ENCODE measurements at regions not wholly inside any gene's neighbourhood (a gene's known extent, or its start where the extent isn't known, plus 50 kb on each side); places are given as distances from the start of the nearest gene placed in this dataset.

GRCh38 chrX:97984641-97985040, 1100.9 kb downstream of the RPA4 start:
- Histone ChIP-seq H3K4me1 (ENCODE audit: control insufficient read depth, insufficient read depth, low read length) (no peaks in the 10 kb centered on the region), H3K9me3 (replicated peaks; ENCODE audit: control insufficient read depth, low read depth, low read length) (no peaks in the 10 kb centered on the region), H3K4me3 (ENCODE audit: low read length) (no peak overlapping the region), H3K27ac (ENCODE audit: low read length) (no peak overlapping the region), H3K36me3 (ENCODE audit: control insufficient read depth, insufficient read depth, low read length) (no peaks in the 10 kb centered on the region), H3K27me3 (ENCODE audit: control insufficient read depth, insufficient read depth, low read length) (no peaks in the 10 kb centered on the region)
- no CpG with 5 or more reads among the region's 4 CpGs for WGBS (ENCODE audit: insufficient coverage)
- no peak for DNase-seq

DNA sequence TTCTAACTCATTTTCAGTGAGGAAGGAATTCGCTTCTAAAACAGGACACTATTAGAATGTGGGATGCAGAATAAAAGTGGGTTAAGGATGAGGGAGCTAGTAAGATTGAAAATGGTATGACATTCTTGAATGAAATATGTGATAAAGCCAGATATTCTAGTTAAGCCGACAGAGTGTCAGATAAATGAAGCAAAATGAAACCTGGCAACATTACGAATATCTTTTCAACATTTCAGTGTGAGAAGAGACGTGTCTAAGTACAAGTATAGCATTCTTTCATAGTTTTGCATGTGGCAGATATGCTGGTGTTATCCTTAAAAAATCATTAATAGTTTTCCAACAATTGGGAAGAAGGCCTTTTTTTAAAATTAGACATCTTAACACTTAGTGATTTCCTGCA, 1101.4 kb downstream of the RPA4 start:
- no peaks in the 10 kb centered on the region for H3K36me3 ChIP-seq (ENCODE audit: control insufficient read depth, insufficient read depth, low read length)
- no CpG with 5 or more reads among the region's 4 CpGs for WGBS (ENCODE audit: insufficient coverage)

GRCh38 chrX:97987979-97988378, 1104.3 kb downstream of the RPA4 start:
- no CpG with 5 or more reads among the region's 1 CpG for WGBS (ENCODE audit: insufficient coverage)
- Histone ChIP-seq H3K27me3 (ENCODE audit: control insufficient read depth, insufficient read depth, low read length) (peaks cover 5% of the 10 kb centered on the region), H3K36me3 (ENCODE audit: control insufficient read depth, insufficient read depth, low read length) (no peaks in the 10 kb centered on the region), H3K4me3 (ENCODE audit: low read length) (no peak overlapping the region), H3K9me3 (replicated peaks; ENCODE audit: control insufficient read depth, low read depth, low read length) (peaks cover 3% of the 10 kb centered on the region), H3K27ac (ENCODE audit: low read length) (no peak overlapping the region), H3K4me1 (ENCODE audit: control insufficient read depth, insufficient read depth, low read length) (no peaks in the 10 kb centered on the region)
- DNase-seq, result no peak

More for the DNA sequence above, 1101.4 kb downstream of the RPA4 start:
- no peak overlapping the region for H3K4me3 ChIP-seq (ENCODE audit: low read length)
- no peaks in the 10 kb centered on the region for H3K27me3 ChIP-seq (ENCODE audit: control insufficient read depth, insufficient read depth, low read length)
- H3K4me1 ChIP-seq (ENCODE audit: control insufficient read depth, insufficient read depth, low read length), result no peaks in the 10 kb centered on the region
- no peak overlapping the region for H3K27ac ChIP-seq (ENCODE audit: low read length)
- DNase-seq, result no peak
- no peaks in the 10 kb centered on the region for H3K9me3 ChIP-seq (replicated peaks; ENCODE audit: control insufficient read depth, low read depth, low read length)

GRCh38 chrX:97995834-97996233, 1112.1 kb downstream of the RPA4 start:
- DNase-seq, result no peak
- H3K4me1 ChIP-seq (ENCODE audit: control insufficient read depth, insufficient read depth, low read length), result no peaks in the 10 kb centered on the region
- no peak overlapping the region for H3K4me3 ChIP-seq (ENCODE audit: low read length)
- peaks cover 5% of the 10 kb centered on the region for H3K27me3 ChIP-seq (ENCODE audit: control insufficient read depth, insufficient read depth, low read length)
- H3K9me3 ChIP-seq (replicated peaks; ENCODE audit: control insufficient read depth, low read depth, low read length), result peaks cover 3% of the 10 kb centered on the region
- no peaks in the 10 kb centered on the region for H3K36me3 ChIP-seq (ENCODE audit: control insufficient read depth, insufficient read depth, low read length)
- 85% methylated on average over 4 of the region's 4 CpGs for WGBS (ENCODE audit: insufficient coverage)
- H3K27ac ChIP-seq (ENCODE audit: low read length), result no peak overlapping the region

DNA sequence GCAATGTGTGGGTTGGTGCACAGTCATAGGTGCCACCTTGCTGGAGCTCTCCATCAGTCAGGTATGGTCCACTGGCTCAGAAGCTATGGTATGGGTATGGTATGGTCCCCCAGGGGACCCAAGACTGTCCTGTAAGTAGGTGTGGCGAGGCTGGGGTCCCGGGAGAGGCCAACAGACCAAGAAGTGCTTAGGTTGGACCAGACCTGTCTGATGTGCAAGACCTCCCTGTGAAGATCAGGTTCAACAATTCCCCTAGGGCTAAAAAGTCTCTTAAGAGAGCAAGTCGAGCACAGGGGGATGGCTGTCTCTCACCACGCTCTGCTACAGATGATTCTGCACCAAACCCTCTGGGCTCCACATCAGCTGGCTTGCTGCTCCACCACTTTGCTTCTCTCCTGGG, 1145.0 kb downstream of the RPA4 start:
- H3K9me3 ChIP-seq (replicated peaks; ENCODE audit: control insufficient read depth, low read depth, low read length), result no peaks in the 10 kb centered on the region
- no peaks in the 10 kb centered on the region for H3K4me1 ChIP-seq (ENCODE audit: control insufficient read depth, insufficient read depth, low read length)
- H3K27ac ChIP-seq (ENCODE audit: low read length), result no peak overlapping the region
- H3K4me3 ChIP-seq (ENCODE audit: low read length), result no peak overlapping the region
- no peak for DNase-seq
- WGBS (ENCODE audit: insufficient coverage), result 83% methylated on average over 4 of the region's 4 CpGs
- peaks cover 4% of the 10 kb centered on the region for H3K27me3 ChIP-seq (ENCODE audit: control insufficient read depth, insufficient read depth, low read length)
- H3K36me3 ChIP-seq (ENCODE audit: control insufficient read depth, insufficient read depth, low read length), result no peaks in the 10 kb centered on the region

DNA sequence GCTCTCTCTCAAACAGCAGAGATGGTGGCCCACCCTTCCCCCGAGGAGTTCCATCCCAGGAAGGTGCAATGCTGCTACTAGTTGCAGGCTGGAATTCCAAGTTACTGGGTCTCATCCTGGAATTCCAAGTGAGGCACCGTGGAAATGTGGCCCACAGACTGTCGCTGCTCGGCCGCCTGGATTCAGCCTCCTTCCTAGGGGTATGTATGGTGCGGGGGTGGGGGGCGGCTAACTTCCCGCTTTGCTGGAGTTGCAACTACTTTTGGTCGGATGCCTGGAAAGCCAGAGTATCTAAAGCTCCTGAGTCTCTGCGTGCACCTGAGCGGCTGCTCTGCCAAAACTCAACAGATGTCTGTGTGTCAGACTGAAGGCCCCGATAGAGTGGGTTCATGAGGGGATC, 1146.2 kb downstream of the RPA4 start:
- no peaks in the 10 kb centered on the region for H3K36me3 ChIP-seq (ENCODE audit: control insufficient read depth, insufficient read depth, low read length)
- no peaks in the 10 kb centered on the region for H3K4me1 ChIP-seq (ENCODE audit: control insufficient read depth, insufficient read depth, low read length)
- H3K27me3 ChIP-seq (ENCODE audit: control insufficient read depth, insufficient read depth, low read length), result peaks cover 4% of the 10 kb centered on the region

GRCh38 chrX:98057176-98057575, 1173.5 kb downstream of the RPA4 start:
- Histone ChIP-seq H3K27ac (ENCODE audit: low read length) (no peak overlapping the region), H3K27me3 (ENCODE audit: control insufficient read depth, insufficient read depth, low read length) (peaks cover 3% of the 10 kb centered on the region), H3K36me3 (ENCODE audit: control insufficient read depth, insufficient read depth, low read length) (no peaks in the 10 kb centered on the region), H3K9me3 (replicated peaks; ENCODE audit: control insufficient read depth, low read depth, low read length) (no peaks in the 10 kb centered on the region), H3K4me3 (ENCODE audit: low read length) (no peak overlapping the region), H3K4me1 (ENCODE audit: control insufficient read depth, insufficient read depth, low read length) (no peaks in the 10 kb centered on the region)
- no peak for DNase-seq
- WGBS (ENCODE audit: insufficient coverage), result 71% methylated on average over 3 of the region's 3 CpGs

More for the DNA sequence above, 1146.2 kb downstream of the RPA4 start:
- Histone ChIP-seq H3K27ac (ENCODE audit: low read length) (no peak overlapping the region), H3K9me3 (replicated peaks; ENCODE audit: control insufficient read depth, low read depth, low read length) (no peaks in the 10 kb centered on the region), H3K4me3 (ENCODE audit: low read length) (no peak overlapping the region)
- no peak for DNase-seq
- WGBS (ENCODE audit: insufficient coverage), result 84% methylated on average over 12 of the region's 12 CpGs

DNA sequence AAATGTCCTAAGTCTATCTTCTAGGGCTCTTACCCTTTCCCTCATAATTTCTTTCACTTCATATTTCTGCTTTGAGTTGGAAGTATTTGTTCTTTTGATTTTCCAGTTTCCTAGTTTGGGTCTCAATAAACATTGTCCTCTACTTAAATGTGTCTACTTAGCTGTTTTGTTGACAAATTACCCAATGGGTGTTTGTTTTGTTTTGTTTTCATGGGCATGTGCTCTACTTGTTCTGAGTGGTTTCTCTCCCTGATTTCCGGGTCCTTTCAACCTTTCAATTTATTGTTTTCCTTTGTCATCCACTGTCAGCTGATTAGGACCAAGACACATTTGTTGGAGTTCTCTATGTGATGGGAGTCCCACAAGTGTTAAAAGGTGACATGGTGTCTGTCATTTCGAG, 1181.4 kb downstream of the RPA4 start:
- H3K27ac ChIP-seq (ENCODE audit: low read length), result no peak overlapping the region
- 50% methylated on average over 1 of the region's 2 CpGs for WGBS (ENCODE audit: insufficient coverage)

GRCh38 chrX:98067611-98068010, 1183.9 kb downstream of the RPA4 start:
- 80% methylated on average over 1 of the region's 3 CpGs for WGBS (ENCODE audit: insufficient coverage)

More for the DNA sequence above, 1181.4 kb downstream of the RPA4 start:
- H3K4me1 ChIP-seq (ENCODE audit: control insufficient read depth, insufficient read depth, low read length), result no peaks in the 10 kb centered on the region
- H3K4me3 ChIP-seq (ENCODE audit: low read length), result no peak overlapping the region
- H3K27me3 ChIP-seq (ENCODE audit: control insufficient read depth, insufficient read depth, low read length), result peaks cover 5% of the 10 kb centered on the region
- no peak for DNase-seq
- H3K36me3 ChIP-seq (ENCODE audit: control insufficient read depth, insufficient read depth, low read length), result no peaks in the 10 kb centered on the region
- no peaks in the 10 kb centered on the region for H3K9me3 ChIP-seq (replicated peaks; ENCODE audit: control insufficient read depth, low read depth, low read length)

DNA sequence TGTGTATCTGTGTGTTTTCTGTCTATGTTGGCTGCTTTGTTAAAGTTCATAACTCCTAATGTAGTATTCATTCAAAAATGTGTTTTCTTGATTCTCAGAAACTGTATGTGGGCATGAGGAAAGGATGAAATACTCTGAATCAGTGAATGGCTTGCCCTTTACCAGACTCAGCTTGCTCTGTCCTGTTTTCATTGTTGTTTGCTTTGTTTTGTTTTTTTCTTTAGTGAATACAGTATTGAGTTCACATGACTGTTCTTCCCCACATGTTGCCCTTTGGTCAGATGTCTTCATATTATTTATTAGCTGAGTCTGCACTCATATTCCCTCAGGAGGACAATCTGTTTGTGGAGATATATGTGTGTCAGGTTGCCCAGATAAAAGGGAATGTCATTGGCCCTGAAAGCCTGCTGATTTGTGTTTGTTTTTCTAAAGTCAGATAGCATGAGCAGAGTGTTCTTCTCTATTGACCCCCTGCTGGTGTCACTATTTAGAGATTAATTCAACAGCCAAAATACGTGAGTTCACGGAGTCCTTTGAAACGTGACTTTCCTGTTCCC, 1184.4 kb downstream of the RPA4 start:
- DNase-seq, result no peak
- WGBS (ENCODE audit: insufficient coverage), result no CpG with 5 or more reads among the region's 3 CpGs
- no peaks in the 10 kb centered on the region for H3K36me3 ChIP-seq (ENCODE audit: control insufficient read depth, insufficient read depth, low read length)

More at GRCh38 chrX:98067611-98068010, 1183.9 kb downstream of the RPA4 start:
- Histone ChIP-seq H3K27me3 (ENCODE audit: control insufficient read depth, insufficient read depth, low read length) (peaks cover 5% of the 10 kb centered on the region), H3K4me3 (ENCODE audit: low read length) (no peak overlapping the region), H3K36me3 (ENCODE audit: control insufficient read depth, insufficient read depth, low read length) (no peaks in the 10 kb centered on the region), H3K9me3 (replicated peaks; ENCODE audit: control insufficient read depth, low read depth, low read length) (no peaks in the 10 kb centered on the region), H3K27ac (ENCODE audit: low read length) (no peak overlapping the region), H3K4me1 (ENCODE audit: control insufficient read depth, insufficient read depth, low read length) (no peaks in the 10 kb centered on the region)
- no peak for DNase-seq

GRCh38 chrX:98071331-98071730, 1187.6 kb downstream of the RPA4 start:
- no peak for DNase-seq
- Histone ChIP-seq H3K4me3 (ENCODE audit: low read length) (no peak overlapping the region), H3K36me3 (ENCODE audit: control insufficient read depth, insufficient read depth, low read length) (no peaks in the 10 kb centered on the region), H3K4me1 (ENCODE audit: control insufficient read depth, insufficient read depth, low read length) (no peaks in the 10 kb centered on the region), H3K9me3 (replicated peaks; ENCODE audit: control insufficient read depth, low read depth, low read length) (no peaks in the 10 kb centered on the region), H3K27ac (ENCODE audit: low read length) (no peak overlapping the region), H3K27me3 (ENCODE audit: control insufficient read depth, insufficient read depth, low read length) (no peaks in the 10 kb centered on the region)
- WGBS (ENCODE audit: insufficient coverage), result 22% methylated on average over 2 of the region's 2 CpGs

More for the DNA sequence above, 1184.4 kb downstream of the RPA4 start:
- no peak overlapping the region for H3K4me3 ChIP-seq (ENCODE audit: low read length)
- H3K27me3 ChIP-seq (ENCODE audit: control insufficient read depth, insufficient read depth, low read length), result peaks cover 2% of the 10 kb centered on the region
- no peaks in the 10 kb centered on the region for H3K9me3 ChIP-seq (replicated peaks; ENCODE audit: control insufficient read depth, low read depth, low read length)
- H3K27ac ChIP-seq (ENCODE audit: low read length), result no peak overlapping the region
- H3K4me1 ChIP-seq (ENCODE audit: control insufficient read depth, insufficient read depth, low read length), result no peaks in the 10 kb centered on the region

Measured in muscle of leg (tissue), 3 donors.